DND-41 (cell line): ENCODE measurements at regions not wholly inside any gene's neighbourhood (a gene's known extent, or its start where the extent isn't known, plus 50 kb on each side); places are given as distances from the start of the nearest gene placed in this dataset.

Source experiments
- EZH2 ChIP-seq: IDR thresholded peaks from 3 replicates; pipeline ENCODE4 v1.6.1; 2012; ENCODE audit warnings: borderline replicate concordance, low read depth, mild to moderate bottlenecking, moderate library complexity, low read length, inconsistent platforms; ENCODE audit not compliant: severe bottlenecking
- TF ChIP-seq, protein P1 (sequence below): IDR thresholded peaks from 2 replicates; pipeline ENCODE4 v1.5.1; 2012; ENCODE audit warnings: borderline replicate concordance, low read length, moderate library complexity, mild to moderate bottlenecking; ENCODE audit not compliant: poor library complexity, severe bottlenecking; ENCODE audit errors: extremely low read depth

DNA sequence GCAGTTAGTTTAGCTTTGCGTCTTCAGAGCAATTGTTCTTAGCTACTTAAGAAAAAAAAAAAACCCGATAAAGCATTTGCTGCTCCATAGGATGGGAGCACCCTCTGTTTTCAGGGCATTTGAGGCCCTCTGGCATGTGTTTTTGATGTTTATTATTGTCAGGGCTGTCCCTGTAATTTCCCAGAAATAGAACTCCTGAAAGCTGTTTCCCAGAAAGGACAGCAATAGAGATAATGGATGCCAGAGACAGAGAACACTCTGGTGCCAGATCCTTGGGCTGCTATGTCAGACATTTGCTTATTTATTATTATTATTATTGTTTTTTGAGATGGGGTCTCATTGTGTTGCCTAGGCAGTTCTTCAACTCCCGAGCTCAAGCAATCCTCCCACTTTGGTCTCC lies 201.3 kb downstream of the ALG10 start:
- TF ChIP-seq, protein P1, sequence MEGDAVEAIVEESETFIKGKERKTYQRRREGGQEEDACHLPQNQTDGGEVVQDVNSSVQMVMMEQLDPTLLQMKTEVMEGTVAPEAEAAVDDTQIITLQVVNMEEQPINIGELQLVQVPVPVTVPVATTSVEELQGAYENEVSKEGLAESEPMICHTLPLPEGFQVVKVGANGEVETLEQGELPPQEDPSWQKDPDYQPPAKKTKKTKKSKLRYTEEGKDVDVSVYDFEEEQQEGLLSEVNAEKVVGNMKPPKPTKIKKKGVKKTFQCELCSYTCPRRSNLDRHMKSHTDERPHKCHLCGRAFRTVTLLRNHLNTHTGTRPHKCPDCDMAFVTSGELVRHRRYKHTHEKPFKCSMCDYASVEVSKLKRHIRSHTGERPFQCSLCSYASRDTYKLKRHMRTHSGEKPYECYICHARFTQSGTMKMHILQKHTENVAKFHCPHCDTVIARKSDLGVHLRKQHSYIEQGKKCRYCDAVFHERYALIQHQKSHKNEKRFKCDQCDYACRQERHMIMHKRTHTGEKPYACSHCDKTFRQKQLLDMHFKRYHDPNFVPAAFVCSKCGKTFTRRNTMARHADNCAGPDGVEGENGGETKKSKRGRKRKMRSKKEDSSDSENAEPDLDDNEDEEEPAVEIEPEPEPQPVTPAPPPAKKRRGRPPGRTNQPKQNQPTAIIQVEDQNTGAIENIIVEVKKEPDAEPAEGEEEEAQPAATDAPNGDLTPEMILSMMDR: no peak
- no peak for TF ChIP-seq EZH2
